C4-2B (cell line): ENCODE measurements at regions not wholly inside any gene's neighbourhood (a gene's known extent, or its start where the extent isn't known, plus 50 kb on each side); places are given as distances from the start of the nearest gene placed in this dataset.

ENCODE experiments used
- ZFX ChIP-seq: fragments of 450-650 bp; IDR thresholded peaks from 2 replicates; pipeline ENCODE4 v1.6.1; 2017
- TF ChIP-seq, protein P1 (sequence below): fragments of 450-650 bp; conservative IDR thresholded peaks from 2 replicates; pipeline ENCODE4 v1.5.1; 2017; ENCODE audit warnings: mild to moderate bottlenecking

DNA sequence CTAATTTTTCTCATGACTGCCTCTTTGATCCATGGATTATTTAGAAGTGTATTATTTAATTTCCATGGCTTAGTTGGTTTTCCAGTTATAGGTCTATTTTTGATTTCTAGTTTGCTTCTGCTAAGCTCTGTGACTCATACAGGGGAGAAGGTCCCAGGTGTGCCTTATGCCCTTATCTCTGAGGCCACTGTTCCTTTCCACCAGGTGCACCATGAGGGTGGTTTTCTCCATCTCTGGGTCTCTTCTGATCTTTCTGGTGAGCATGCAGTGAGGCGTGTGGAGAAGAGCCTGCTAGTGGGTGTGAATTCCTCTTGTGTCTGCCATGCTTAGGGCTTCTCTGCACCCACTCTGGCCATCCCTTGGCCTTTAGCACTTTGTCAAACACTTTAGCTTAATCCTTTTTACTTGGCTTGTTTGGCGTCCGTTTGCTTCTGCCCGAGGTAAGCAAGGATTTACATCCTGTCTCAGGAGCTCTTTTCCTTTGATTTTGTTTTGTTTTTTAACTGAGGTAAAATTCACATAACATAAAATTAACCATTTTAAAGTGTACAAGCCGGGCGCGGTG, 129.8 kb upstream of the ARL4C start:
- TF ChIP-seq, protein P1, sequence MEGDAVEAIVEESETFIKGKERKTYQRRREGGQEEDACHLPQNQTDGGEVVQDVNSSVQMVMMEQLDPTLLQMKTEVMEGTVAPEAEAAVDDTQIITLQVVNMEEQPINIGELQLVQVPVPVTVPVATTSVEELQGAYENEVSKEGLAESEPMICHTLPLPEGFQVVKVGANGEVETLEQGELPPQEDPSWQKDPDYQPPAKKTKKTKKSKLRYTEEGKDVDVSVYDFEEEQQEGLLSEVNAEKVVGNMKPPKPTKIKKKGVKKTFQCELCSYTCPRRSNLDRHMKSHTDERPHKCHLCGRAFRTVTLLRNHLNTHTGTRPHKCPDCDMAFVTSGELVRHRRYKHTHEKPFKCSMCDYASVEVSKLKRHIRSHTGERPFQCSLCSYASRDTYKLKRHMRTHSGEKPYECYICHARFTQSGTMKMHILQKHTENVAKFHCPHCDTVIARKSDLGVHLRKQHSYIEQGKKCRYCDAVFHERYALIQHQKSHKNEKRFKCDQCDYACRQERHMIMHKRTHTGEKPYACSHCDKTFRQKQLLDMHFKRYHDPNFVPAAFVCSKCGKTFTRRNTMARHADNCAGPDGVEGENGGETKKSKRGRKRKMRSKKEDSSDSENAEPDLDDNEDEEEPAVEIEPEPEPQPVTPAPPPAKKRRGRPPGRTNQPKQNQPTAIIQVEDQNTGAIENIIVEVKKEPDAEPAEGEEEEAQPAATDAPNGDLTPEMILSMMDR = no peak
- TF ChIP-seq ZFX = no peak
